Stimulated activated naive CD8-positive, alpha-beta T cell treated with anti-CD3 and anti-CD28 coated beads, Interleukin-15, amount 100 ng/mL, for 72 hours (primary cell): ENCODE measurements at regions not wholly inside any gene's neighbourhood (a gene's known extent, or its start where the extent isn't known, plus 50 kb on each side); places are given as distances from the start of the nearest gene placed in this dataset.

ENCODE experiments used
- ATAC-seq: fragments of 150-1000 bp; cut with Tn5 transposase; 2 replicates; pipeline ENCODE4 v1.10.0; 2021; ENCODE audit warnings: mild to moderate bottlenecking, moderate library complexity
- DNase-seq, 2 donors: peaks; one replicate each; pipeline ENCODE4 v3.0.0; 2021 to 2022
- H3K27ac Mint-ChIP-seq, 2 donors: one replicate each; pipeline ENCODE4 v1.8.0; 2022; ENCODE audit warnings: mild to moderate bottlenecking in 2 of 2, mixed read lengths in 2 of 2, moderate library complexity in 2 of 2
- H3K27me3 Mint-ChIP-seq: one replicate; pipeline ENCODE4 v1.8.0; 2022; ENCODE audit warnings: mixed read lengths
- H3K4me1 Mint-ChIP-seq: one replicate; pipeline ENCODE4 v1.8.0; 2022; ENCODE audit warnings: mild to moderate bottlenecking, mixed read lengths
- H3K4me3 Mint-ChIP-seq, 2 donors: one replicate each; pipeline ENCODE4 v1.8.0; 2022; ENCODE audit warnings: mild to moderate bottlenecking in 2 of 2, mixed read lengths in 2 of 2, moderate library complexity in 1 of 2
- H3K9me3 Mint-ChIP-seq, 2 donors: one replicate each; pipeline ENCODE4 v1.8.0; 2022; ENCODE audit warnings: mixed read lengths in 2 of 2

DNA sequence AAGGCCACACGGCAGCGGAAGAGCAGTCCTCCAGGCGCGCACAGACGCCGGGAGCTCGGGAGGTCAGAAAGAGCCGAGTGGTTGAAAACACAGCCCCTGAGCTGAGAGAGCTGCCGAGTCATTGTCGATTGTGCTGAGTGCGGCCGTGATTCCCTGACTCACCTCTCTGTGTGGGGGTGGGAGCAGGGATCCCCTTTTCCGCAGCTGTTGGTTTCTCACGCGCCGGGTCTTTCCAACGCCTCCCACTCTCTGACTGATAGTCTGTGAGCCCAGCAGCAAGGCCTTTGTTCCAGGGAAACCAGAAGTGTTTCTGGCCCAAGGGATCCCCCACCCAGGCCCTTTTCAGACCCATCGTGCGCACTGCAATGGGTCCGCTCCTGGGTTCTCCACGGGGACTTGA, 97.3 kb downstream of the MRPL36 start:
- Mint-ChIP-seq H3K4me3 (no peak overlapping the region), H3K4me1 (peaks cover 19% of the 10 kb centered on the region), H3K27me3 (peaks cover 78% of the 10 kb centered on the region), H3K27ac (no peak overlapping the region), H3K9me3 (no peaks in the 10 kb centered on the region)
- ATAC-seq (no peak), DNase-seq (no peak)

DNA sequence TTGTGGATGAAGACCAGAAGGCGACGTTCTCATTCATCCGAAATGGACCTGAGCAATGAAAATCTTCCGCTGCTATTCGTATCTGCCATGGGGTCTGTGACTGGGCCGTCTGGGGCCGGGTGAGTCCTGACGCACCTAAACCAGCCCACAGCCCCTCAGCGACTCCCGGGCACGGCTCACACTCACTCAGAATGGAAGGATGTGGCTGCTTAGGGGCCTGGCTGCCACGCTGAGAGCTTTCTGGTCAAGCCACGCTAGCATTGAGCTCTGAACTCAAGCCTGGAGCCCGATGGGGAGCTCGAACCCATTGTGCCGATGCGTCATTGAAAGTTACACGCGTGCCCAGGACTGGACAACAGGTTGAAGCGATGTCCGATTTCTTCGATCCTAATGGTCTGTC, 97.8 kb downstream of the MRPL36 start:
- ATAC-seq (no peak), DNase-seq (no peak)
- Mint-ChIP-seq H3K4me1 (peaks cover 19% of the 10 kb centered on the region), H3K9me3 (no peaks in the 10 kb centered on the region), H3K4me3 (no peak overlapping the region), H3K27me3 (peaks cover 74% of the 10 kb centered on the region), H3K27ac (no peak overlapping the region)

DNA sequence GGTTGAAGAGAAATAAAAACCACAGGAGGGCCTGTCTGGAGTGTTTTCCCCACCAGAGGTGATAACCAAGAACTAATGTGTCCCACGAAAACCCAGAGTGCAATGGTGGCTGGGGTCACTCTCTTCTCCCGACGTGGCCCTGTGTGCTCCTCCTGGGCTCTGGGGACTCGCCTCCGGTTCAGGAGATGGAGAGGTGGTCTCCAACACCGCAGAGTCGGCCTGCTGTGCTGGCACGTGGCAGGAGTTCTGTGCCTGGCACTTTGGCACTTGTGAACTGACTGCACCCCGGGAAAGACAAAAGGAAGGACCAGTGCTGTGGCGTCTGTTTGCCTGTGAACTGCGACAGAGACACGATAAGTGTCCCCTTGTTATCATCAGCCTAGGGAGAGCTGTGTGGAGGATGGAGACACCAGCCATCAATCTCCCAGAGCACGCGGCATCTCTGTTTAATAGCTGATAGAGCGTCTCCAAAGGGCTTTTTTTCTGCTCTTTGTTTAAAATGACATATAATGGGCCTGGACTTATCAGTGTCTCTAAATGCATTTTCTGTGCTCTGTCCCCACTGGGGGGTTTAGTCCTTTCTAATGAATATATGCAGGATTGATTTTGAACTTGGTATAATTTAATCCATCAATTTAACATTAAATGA, 98.3 kb downstream of the MRPL36 start:
- no peak for DNase-seq
- no peak overlapping the region for H3K27ac Mint-ChIP-seq
- peaks cover 69% of the 10 kb centered on the region for H3K27me3 Mint-ChIP-seq
- H3K4me1 Mint-ChIP-seq = peaks cover 19% of the 10 kb centered on the region
- no peak overlapping the region for H3K4me3 Mint-ChIP-seq
- ATAC-seq = no peak
- no peaks in the 10 kb centered on the region for H3K9me3 Mint-ChIP-seq

DNA sequence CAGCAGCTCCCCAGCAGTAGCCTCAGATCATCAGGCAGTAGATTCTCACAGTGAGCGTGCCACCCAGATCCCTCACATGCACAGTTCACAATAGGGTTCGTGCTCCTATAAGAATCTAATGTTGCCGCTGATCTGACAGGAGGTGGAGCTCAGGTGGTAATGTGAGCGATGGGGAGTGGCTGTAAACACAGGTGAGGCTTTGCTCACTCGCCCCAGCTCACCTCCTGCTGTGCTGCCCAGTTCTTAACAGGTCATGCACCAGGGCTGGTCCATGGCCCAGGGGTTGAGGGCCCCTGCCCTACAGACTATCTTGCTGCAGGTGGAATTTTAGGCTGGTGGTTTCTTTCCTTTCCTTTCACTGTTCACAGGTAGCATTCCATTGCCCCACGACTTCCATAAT, 100.2 kb downstream of the MRPL36 start:
- ATAC-seq = no peak
- H3K27ac Mint-ChIP-seq = no peak overlapping the region
- no peak for DNase-seq
- peaks cover 19% of the 10 kb centered on the region for H3K4me1 Mint-ChIP-seq
- H3K9me3 Mint-ChIP-seq = no peaks in the 10 kb centered on the region
- H3K27me3 Mint-ChIP-seq = peaks cover 53% of the 10 kb centered on the region
- no peak overlapping the region for H3K4me3 Mint-ChIP-seq

DNA sequence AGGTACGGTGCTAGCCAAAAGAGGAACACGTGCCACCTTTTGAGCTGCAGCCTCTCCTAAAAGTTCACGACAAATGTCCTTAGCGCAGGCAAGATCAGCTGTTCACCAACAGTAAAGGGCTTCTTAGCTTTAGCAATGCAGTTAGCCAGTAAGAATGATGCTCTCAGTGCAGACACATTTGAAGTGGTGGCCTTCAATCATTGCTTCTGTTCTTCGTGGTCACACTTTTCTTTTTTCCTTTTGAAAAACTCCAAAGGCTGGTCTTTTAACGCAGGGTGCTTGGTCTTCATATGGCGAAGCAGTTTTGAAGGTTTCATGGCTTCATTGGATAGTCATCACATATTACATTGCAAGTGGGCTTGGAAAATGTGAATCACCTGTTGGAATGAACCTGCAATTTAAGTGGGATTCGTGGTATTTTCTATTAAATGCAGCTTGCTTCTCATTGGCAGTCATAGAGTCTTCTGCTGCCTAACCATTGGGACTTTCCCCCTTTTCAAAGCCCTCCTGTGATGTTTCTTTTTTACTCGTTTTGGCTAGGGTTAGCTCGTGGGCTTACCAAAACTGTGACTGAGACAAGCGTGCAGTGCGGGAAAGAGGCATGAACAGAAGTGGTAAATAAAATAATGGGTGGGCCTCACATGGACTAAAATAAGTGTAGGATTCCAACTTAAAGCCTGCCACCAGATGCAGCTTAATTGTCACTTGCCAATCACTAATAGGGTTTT, 100.9 kb downstream of the MRPL36 start:
- Mint-ChIP-seq H3K27me3 (peaks cover 56% of the 10 kb centered on the region), H3K9me3 (no peaks in the 10 kb centered on the region), H3K4me3 (no peak overlapping the region), H3K27ac (peak overlapping the region in 1 of 2 donors; percentile 34), H3K4me1 (peaks cover 19% of the 10 kb centered on the region)
- ATAC-seq = peak; percentile 95
- DNase-seq = peak in 1 of 2 donors; percentile 17

DNA sequence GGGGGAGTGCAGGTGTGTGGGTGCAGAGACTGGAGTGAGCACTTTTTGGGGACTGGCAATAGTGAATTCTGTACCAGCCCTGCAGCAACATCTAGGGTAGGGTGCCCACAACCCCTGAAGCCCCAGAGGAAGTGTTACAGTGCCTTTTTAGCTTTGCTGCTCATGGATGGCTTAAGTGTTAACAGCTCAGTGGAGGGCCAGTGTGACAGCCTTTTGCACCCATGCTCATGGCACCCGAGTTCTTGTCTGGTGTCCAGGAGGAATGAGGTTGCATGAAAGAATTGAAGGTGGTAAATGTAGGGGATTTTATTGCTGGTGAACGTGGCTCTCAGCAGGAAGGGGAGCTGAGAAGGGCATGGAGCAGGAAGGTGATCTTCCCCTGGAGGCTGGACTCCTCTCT, 107.3 kb downstream of the MRPL36 start:
- Mint-ChIP-seq H3K27ac (no peak overlapping the region), H3K4me3 (no peak overlapping the region), H3K27me3 (peaks cover 37% of the 10 kb centered on the region), H3K9me3 (peaks cover 0 to 13% of the 10 kb centered on the region in 2 donors), H3K4me1 (no peaks in the 10 kb centered on the region)
- DNase-seq (no peak), ATAC-seq (no peak)

DNA sequence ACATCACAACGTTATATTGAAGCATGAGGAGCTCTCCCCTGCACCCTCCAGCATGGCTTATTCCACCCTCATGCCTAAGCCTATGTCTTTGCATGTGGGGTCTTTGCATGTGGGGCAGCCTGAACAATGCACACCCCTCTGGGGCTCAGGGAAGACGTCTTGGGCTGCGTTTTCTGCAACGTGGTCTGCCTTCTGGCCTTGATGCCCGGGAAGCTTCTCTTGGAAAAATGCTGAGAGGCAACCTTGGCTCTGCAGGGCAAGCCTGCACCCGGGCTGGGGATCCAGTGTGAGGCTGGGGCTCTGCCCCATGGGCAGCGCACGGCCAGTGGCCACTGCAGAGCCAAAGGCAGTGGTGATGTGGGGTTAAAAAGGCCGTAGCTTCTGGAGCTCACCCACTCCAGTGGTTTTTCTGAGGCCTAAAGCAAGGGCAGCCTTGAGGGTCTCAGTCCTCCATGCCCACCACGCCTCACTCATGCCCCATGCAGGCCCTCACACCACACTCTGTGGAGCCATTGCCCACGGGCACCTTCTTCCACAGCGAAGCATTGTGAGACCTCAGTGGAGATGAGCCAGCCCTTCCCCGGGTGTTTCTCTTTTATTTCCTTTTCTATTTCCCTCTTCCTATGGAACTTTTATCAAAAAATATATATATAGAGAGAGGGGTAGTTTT, 112.2 kb downstream of the MRPL36 start:
- Mint-ChIP-seq H3K4me3 (no peak overlapping the region), H3K27me3 (peaks cover 30% of the 10 kb centered on the region), H3K9me3 (peaks cover 0 to 13% of the 10 kb centered on the region in 2 donors), H3K27ac (no peak overlapping the region), H3K4me1 (no peaks in the 10 kb centered on the region)
- ATAC-seq (no peak), DNase-seq (no peak)

DNA sequence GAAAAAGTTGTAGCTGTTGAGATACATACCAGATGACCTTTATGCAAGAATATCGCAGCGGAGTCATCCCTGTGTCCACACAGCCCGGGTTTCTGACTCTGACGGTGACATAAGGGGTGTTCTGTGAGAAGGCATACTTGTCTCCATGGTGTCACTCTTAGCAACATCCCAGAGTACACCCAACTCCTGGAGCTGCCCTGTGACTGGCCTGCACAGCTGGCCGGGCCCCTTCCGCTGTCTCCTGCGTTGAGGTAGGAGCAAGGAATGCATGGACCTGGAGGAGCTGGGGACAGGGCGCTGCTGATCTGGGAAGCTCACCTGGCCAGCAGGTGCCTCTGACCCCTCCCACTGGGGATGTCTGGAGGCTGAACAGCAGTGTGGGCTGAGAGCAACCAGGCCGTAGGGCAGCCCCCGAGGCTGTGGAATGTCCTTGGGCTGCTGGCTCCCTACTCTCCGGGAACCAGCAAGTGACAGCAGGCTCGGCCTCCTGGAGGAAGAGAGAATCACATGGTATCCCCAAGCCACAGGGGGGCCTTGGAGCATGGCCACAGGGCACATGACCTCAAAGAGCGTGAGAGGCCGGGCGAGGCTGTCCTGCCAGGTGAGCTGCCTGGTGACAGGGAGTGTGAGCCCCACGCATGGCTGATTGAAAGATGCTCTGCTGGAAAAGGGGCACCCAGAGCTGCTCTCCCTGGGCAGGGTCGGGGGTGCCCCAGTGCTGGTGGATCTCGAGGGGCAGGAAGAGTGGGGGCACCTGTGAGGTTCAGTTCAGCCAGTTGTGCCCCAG, 113.4 kb downstream of the MRPL36 start:
- H3K4me3 Mint-ChIP-seq = no peak overlapping the region
- DNase-seq (peak in 1 of 2 donors; percentile 4), ATAC-seq (no peak)
- H3K4me1 Mint-ChIP-seq = no peaks in the 10 kb centered on the region
- no peak overlapping the region for H3K27ac Mint-ChIP-seq
- peaks cover 0 to 15% of the 10 kb centered on the region in 2 donors for H3K9me3 Mint-ChIP-seq
- peaks cover 29% of the 10 kb centered on the region for H3K27me3 Mint-ChIP-seq

DNA sequence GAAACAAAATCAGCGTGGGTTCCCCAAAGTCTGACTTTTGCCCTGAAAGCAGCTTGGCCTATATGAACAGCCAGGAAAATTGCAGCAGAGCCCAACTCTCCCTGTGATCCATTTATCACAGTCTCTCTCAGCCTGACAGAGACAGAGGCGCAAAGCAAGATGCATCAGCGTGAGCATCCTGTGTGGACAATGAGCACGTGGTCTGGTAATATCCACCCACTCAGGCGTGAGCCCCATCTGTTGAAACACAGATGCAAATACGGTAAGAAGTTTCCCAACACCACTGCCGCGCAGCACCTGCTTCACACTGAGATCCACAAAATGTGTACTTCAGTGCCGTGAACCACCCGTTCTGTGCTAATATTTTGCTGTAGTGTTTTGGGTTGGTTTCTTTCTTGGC, 114.6 kb downstream of the MRPL36 start:
- Mint-ChIP-seq H3K4me1 (no peaks in the 10 kb centered on the region), H3K9me3 (peaks cover 5 to 20% of the 10 kb centered on the region in 2 donors), H3K27ac (no peak overlapping the region), H3K27me3 (peaks cover 40% of the 10 kb centered on the region), H3K4me3 (no peak overlapping the region)
- DNase-seq (peak in 1 of 2 donors; percentile 2), ATAC-seq (no peak)

DNA sequence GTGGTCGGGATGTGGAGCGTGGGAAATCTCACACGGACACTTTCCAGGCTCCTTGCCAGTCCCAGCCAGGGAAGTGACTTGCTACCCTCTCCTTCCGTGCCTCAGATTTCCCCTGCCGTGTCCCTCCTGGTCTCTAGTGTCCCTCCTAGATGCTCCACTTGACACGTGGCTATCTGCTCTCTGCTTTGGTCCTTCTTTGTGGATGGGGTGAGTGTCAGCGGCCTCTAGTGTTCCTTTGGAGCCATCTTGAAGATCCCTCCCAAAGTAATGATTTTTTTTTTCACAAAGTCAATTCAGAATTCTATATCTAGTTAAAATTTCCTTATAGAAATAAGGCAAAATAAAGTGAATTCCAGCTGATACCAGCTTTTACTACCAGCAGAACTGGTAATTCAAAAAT, 117.7 kb downstream of the MRPL36 start:
- ATAC-seq (no peak), DNase-seq (no peak)
- Mint-ChIP-seq H3K4me1 (no peaks in the 10 kb centered on the region), H3K9me3 (peaks cover 16 to 18% of the 10 kb centered on the region in 2 donors), H3K27me3 (peaks cover 55% of the 10 kb centered on the region), H3K4me3 (no peak overlapping the region), H3K27ac (no peak overlapping the region)

DNA sequence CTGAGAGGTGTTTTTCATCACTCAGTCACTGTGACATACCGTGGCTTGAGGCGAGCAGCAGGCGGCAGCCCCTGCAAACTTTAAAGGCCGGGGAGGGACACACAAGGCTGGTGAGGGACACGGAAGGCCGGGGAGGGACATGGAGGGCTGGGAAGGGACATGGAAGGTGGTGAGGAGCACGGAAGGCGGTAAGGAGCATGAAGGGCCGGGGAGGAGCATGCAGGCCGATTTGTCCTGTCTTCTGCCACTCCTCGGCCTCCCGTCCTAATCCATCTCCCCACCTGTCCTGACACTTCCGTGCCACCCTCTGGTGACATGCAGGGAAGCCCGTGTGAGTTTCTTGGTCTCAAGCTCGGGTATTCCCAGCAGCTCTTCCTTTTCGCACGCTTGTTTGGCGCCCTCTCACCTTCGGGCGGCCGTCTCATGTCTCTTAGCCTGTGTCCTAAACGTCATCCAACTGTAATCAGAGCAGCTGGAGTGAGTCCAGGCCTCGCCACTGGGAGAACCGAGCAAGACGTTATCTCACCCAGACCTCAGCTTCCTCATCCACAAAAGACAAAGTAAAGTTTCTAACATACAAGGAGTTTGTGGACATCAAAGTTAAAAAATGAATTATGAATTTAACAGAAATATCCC, 126.5 kb downstream of the MRPL36 start:
- Mint-ChIP-seq H3K9me3 (no peaks in the 10 kb centered on the region), H3K27me3 (peaks cover 82% of the 10 kb centered on the region), H3K27ac (no peak overlapping the region), H3K4me3 (no peak overlapping the region), H3K4me1 (peaks cover 16% of the 10 kb centered on the region)
- no peak for ATAC-seq
- DNase-seq = no peak

DNA sequence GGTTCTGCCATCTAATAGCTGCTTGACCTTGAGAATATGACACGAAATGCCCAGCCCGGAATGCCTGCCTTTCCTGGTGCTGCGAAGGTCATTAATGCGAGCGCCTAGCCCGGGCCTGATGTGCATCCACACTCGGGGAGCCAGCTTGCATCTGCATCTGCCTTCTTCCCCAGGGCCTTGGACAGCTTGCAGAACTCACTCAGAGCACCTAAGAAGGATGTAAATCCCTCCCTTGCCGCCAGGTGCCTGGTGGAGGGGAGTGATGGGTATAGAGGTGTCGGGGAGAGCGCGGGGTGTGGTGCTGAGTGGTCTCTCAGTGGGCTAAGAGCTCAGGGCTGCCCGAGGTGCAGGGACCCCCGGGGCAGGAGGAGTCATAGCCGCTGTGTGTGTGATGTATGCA, 127.2 kb downstream of the MRPL36 start:
- Mint-ChIP-seq H3K4me1 (peaks cover 21% of the 10 kb centered on the region), H3K27ac (peak overlapping the region in 1 of 2 donors; percentile 12), H3K27me3 (peaks cover 80% of the 10 kb centered on the region), H3K9me3 (no peaks in the 10 kb centered on the region), H3K4me3 (no peak overlapping the region)
- ATAC-seq (no peak), DNase-seq (no peak)

DNA sequence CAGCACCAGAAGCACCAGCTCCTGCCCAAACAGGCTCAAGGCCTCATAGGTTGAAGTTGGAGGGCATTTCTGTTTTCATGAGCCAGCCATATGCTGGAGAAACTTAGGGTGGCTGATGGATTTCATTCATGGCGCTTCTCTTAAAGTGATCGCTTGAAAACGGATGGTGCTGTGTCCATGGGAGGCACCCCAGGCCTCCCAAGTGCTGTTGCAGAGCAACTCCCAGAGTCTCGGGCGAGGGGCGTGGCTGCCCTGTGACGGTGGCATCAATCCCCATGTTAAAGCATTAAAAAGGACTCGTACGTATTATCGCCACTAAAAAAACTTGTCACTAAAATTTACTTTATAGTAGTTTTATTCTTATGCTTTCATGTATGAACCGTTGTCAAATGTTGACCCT, 128.3 kb downstream of the MRPL36 start:
- no peaks in the 10 kb centered on the region for H3K9me3 Mint-ChIP-seq
- no peak overlapping the region for H3K4me3 Mint-ChIP-seq
- no peak for ATAC-seq
- no peak overlapping the region for H3K27ac Mint-ChIP-seq
- peaks cover 21% of the 10 kb centered on the region for H3K4me1 Mint-ChIP-seq
- DNase-seq = no peak
- H3K27me3 Mint-ChIP-seq = peaks cover 85% of the 10 kb centered on the region

DNA sequence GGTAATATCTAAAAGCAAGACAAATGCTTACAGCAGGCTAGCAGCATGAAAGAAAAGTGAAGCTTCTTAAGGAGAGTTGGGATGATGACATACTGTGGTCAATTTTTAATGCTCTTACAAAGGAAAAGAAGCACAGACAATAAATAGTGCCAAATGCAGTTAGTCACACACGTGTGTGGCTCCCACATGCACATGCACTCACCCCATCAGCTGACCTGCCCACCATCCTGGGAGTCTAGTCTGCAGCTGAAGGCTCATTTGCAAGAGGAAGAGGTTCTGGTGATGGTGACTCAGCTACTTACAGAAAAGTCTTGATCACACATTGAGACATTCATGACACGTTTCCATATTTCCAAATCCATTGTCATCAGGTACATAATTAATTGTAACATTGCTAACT, 129.3 kb downstream of the MRPL36 start:
- no peak overlapping the region for H3K4me3 Mint-ChIP-seq
- peaks cover 91% of the 10 kb centered on the region for H3K27me3 Mint-ChIP-seq
- DNase-seq = no peak
- no peaks in the 10 kb centered on the region for H3K9me3 Mint-ChIP-seq
- H3K27ac Mint-ChIP-seq = no peak overlapping the region
- H3K4me1 Mint-ChIP-seq = peaks cover 21% of the 10 kb centered on the region
- no peak for ATAC-seq
